ENCODE measurements at regions not wholly inside any gene's neighbourhood (a gene's known extent, or its start where the extent isn't known, plus 50 kb on each side); places are given as distances from the start of the nearest gene placed in this dataset.
"Not testable (repeated sequence)": the region's sequence is repeated elsewhere in the genome, so short reads cannot be mapped to it uniquely, and the experiment has no call there.

DNA sequence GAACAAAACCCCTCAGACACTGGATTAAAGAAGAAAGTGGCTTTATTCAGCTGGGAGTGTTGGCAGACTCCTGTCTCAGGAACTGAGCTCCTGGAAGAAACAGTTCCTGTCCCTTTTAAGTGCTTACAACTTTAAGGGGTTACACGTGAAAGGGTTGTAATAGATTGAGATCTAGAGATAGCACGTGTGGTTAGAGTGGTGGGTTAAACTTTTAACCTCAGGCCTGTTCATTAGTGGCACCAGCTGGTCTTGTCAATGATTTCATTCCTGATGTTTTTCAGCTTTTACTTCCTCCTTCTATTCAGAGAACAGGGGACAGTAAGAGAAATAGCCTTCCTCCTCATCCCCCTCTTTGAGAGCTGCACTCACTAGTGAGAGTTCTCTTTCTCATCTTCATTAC lies 247.1 kb downstream of the TSPY10 start:
- not testable (repeated sequence) for DNase-seq (ENCODE audit: low read depth in 1 of 2, low spot score in 2 of 2); H3K27ac ChIP-seq; H3K9me3 ChIP-seq (replicated peaks); H3K36me3 ChIP-seq; H3K27me3 ChIP-seq (replicated peaks); H3K4me3 ChIP-seq; H3K4me1 ChIP-seq (replicated peaks)

DNA sequence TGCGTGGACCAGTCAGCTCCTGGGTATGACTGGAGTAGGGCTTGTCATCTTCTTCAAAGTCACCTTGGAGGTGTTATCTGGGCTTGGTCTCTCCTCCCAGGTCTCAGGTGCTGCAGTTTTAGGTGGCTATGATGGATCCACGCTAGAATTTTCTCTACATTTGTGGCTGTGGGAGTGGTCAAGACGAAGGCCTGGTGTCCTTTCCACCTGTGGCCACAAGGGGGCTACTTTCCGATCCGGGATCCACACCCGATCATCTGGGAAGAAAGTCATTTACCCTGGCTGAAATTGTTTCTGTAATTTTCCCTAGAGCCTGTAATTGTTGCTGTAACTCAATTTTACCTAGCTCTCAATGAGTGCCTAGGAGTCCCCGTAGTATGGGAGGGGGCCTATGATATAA lies 248.0 kb downstream of the TSPY10 start:
- H3K36me3 ChIP-seq; H3K4me3 ChIP-seq; H3K27ac ChIP-seq; H3K27me3 ChIP-seq (replicated peaks); DNase-seq (ENCODE audit: low read depth in 1 of 2, low spot score in 2 of 2); H3K9me3 ChIP-seq (replicated peaks); H3K4me1 ChIP-seq (replicated peaks): not testable (repeated sequence)

DNA sequence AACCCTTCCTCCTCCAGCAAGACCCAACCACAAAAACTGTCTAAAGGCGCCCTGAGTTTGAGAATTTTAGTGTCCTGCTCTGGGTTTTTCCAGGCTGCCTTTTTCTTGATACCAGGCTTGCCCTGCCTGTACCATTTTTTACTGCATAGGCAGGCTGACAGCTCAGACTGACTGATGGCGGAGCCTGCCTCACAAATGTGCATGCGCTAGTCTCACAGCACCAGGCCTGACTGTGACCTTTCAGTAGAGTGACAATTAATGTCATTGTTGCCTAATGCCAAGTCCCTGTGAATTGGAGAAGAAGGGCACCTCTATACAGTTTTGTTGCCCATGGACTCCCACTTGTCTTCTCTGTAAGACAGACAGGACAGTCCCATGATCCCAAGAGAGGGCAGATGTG lies 253.9 kb downstream of the TSPY10 start:
- not testable (repeated sequence) for H3K27ac ChIP-seq; H3K4me1 ChIP-seq (replicated peaks); H3K27me3 ChIP-seq (replicated peaks); DNase-seq (ENCODE audit: low read depth in 1 of 2, low spot score in 2 of 2); H3K36me3 ChIP-seq; H3K9me3 ChIP-seq (replicated peaks); H3K4me3 ChIP-seq

DNA sequence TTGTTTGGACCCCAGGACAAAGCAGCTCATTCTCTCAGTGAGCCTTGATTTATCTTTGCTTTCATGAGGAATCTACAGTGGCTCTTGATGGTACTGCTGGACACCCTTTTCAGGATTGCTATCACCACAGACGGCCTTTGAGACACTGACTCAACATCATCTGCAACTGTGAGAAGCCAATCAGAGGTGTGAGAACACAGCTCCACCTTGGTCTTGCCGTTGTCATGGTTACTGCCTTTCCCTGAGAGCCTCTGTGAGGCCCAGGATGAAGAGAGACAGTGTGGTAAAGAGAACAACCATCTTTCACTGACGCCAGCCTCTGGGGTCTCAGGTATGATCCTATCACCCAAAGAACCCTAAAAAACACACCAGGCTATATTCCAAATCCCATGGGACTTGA lies 270.2 kb downstream of the TSPY10 start:
- not testable (repeated sequence) for H3K36me3 ChIP-seq; H3K4me1 ChIP-seq (replicated peaks); H3K27ac ChIP-seq; H3K4me3 ChIP-seq; H3K9me3 ChIP-seq (replicated peaks); DNase-seq (ENCODE audit: low read depth in 1 of 2, low spot score in 2 of 2); H3K27me3 ChIP-seq (replicated peaks)

DNA sequence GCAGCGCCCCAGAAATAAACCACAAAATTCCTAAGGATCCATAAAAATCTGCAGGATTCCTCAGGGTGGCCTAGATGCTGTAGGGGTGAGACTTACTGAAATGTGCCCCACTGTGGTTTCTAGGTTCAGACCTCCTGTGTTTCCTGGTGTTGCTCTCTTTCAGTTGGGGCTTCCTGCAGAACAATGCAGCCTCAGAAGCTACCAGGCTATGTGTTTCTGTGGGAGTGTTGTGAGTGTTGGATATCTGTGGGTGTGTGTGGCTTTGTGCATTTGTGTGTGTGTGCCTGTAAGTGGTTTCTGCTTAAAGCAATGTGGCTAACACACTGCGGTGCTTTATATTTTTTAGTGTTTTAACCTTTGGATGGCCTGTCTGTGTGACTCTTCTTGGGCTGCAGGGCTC lies 277.6 kb downstream of the TSPY10 start:
- H3K27me3 ChIP-seq (replicated peaks) = no peaks in the 10 kb centered on the region
- no peaks in the 10 kb centered on the region for H3K4me1 ChIP-seq (replicated peaks)
- H3K27ac ChIP-seq = no peak overlapping the region
- no peaks in the 10 kb centered on the region for H3K36me3 ChIP-seq
- no peak for DNase-seq (ENCODE audit: low read depth in 1 of 2, low spot score in 2 of 2)
- no peak overlapping the region for H3K4me3 ChIP-seq
- no peaks in the 10 kb centered on the region for H3K9me3 ChIP-seq (replicated peaks)

Measured in SJSA1 (cell line).